Stimulated activated CD4-positive, alpha-beta T cell treated with anti-CD3 and anti-CD28 coated beads, Interleukin-1b, Interleukin-23, amount 100 ng/mL, for 1 hour (primary cell): ENCODE measurements at regions not wholly inside any gene's neighbourhood (a gene's known extent, or its start where the extent isn't known, plus 50 kb on each side); places are given as distances from the start of the nearest gene placed in this dataset.

Source experiments
- DNase-seq, 2 donors: peaks; one replicate each; pipeline ENCODE4 v3.0.0-alpha.2; 2020; ENCODE audit warnings: low read depth in 2 of 2

DNA sequence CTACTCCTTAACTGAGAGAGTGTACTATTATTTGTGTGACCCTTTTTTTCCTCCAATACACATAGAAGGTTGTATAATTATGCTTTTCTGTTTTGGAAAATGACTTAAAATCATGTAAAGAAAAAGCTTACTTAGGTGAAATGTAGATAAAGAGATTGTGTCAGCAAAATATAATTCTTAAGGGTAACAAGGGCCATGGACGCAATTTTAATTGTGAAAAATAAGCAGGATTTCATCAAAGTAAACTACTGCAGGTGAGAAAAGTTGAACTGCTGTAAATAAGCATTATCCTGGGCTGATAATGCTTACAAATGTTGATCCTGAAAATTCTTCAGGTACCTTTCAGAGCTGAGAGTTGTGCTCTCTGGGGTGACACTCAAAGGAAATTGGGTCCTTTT lies 141.5 kb downstream of the RPIA start:
- no peak for DNase-seq

DNA sequence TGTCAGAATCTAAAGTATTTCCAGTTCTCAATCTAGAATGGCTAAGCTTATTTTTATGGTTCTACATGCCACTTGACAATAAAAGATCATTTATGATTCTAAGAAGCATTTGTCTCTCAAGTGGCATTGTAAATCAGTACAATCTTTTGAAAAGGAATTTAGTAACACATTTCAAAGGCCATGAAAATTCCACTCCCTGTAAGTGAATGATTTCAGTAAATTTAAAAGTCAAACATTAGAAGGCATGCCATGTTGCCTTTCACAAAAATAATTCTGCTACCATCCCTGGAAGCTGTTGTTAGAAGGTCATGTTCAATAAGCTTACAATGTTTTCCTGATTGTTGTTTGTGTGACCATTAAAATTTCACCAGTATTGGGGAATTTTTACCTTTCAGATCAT lies 142.9 kb downstream of the RPIA start:
- no peak for DNase-seq

DNA sequence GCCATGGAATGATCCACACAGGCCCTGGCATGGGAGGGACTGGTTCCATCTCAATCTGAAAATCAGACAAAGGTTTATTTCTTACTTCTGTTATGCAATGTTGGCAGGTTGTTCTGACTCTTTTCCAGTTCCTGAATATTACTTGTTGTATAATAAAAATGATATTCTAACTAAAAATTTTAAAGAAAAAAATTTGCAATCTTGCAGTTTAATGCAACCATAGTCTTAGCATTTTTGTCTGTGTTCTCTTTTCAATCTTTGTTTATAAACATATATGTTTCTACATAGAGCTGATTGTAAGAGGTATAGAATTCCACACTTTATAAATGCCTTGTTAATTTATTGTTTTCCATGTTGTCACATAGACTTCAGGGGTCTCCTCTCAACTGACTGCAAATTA lies 143.4 kb downstream of the RPIA start:
- no peak for DNase-seq

DNA sequence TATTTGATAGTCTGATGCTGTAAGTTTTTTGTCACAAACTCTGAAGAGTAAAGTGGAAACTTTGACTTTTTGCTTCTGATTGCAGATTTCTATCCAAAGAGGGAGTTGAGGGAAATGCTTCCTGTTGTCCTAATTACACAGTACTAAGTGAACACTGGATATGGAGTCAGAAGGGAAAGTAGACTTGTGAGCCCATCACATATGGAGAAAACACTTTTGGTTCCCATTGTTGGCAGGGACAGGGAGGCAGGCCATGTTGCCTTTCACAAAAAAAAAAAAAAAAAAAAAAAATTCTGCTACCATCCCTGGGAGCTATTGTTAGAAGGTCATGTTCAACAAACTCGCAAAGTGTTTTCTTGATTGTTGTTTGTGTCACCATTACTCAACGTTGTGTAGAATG lies 144.3 kb downstream of the RPIA start:
- no peak for DNase-seq

DNA sequence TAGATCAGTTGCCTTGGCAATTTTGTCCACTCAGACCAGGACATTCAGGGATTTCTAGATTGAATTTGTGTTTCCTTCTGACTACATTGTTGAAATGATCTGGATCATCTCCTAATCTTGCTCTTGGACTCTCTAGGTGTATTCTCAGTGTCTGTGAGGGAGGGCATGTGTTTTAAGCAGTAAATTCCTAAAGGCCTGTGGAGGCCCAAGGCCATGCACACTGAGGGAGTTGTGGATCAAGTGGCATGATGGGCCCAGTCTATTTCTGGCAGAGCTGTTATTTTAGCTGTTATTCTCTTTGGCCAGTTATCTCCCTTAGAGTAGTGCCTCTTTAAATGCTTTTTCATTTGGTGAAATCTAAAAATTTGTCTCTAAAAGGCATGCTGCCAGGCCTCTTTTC lies 144.9 kb downstream of the RPIA start:
- no peak for DNase-seq

- no peak for DNase-seq
Observed at GRCh38 chr2:88837511-88838160, 146.2 kb downstream of the RPIA start.

GRCh38 chr2:88838165-88838635 lies 146.7 kb downstream of the RPIA start:
- no peak for DNase-seq

GRCh38 chr2:88841224-88841929 lies 149.9 kb downstream of the RPIA start:
- DNase-seq = no peak

- DNase-seq = no peak
Observed at GRCh38 chr2:88842656-88843460, 151.4 kb downstream of the RPIA start.

- DNase-seq = no peak
Observed at GRCh38 chr2:88843651-88844050, 152.2 kb downstream of the RPIA start.

GRCh38 chr2:88844960-88845359 lies 153.5 kb downstream of the RPIA start:
- no peak for DNase-seq

DNA sequence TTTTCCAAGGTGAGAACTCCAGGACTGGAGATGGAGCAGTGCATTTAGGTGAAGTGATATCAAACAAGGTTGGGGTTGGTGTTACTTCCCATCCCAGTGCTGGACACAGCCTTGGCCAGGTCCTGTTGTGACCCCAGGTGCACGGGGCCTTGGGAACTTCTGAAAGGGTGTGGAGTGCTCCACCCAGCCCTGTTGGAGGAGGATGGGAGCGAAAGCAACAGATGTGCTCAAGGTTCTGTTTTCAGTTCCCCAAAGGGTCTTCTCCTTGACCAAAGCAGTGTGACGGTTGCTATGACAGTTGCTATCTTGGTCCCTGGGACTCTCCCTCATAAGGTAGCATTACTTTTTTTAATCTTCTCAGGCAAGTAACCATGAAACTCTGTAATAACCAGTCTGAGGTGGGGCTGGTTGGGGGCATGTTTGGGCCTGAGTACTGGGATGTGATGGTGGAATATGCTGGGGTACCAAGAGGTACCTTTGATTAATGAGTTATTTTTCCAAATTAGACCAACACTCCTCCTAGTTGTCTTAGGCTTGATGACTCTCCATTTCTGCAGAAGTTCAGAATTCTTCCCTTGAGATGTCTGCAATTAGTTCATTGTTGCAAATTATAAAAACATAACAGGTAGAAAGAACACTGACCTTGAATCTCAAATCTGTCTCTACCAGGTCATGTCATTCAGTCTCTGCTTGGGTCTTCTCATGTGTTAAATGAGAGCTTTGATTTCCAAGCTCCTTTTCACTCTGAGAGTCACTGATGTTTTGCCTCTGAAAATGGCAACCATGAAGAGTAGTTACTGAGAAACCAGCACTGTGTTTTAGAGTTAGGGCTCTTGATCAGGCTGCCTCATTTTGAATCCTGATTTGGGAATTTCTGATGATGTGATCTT lies 154.5 kb downstream of the RPIA start:
- DNase-seq = no peak

- no peak for DNase-seq
Observed at GRCh38 chr2:88852753-88853402, 161.4 kb downstream of the RPIA start.

DNA sequence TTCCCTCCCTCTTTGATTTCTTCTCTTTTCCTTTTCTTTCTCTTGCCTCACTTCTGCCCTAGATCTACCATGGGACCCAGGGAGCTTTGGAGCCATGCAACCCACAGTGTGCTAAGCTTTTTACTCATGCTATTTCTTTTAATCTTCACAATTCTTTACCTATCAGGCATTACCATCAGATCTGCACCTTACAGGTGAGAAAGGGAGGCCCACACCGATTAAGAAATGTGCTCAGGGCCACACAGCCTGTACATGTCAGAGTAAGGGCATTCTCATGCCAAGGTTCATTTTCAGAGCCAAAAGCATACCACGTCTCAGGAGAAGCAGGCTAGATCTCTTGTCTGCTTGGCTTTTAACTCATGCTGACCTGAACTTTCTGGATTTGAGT lies 161.9 kb downstream of the RPIA start:
- DNase-seq = no peak

GRCh38 chr2:88854528-88854927 lies 163.1 kb downstream of the RPIA start:
- DNase-seq = no peak

- DNase-seq = no peak
Observed at GRCh38 chr2:88855620-88856408, 164.3 kb downstream of the RPIA start.

- DNase-seq = no peak
Observed at GRCh38 chr2:88856409-88857135, 165.1 kb downstream of the RPIA start.

DNA sequence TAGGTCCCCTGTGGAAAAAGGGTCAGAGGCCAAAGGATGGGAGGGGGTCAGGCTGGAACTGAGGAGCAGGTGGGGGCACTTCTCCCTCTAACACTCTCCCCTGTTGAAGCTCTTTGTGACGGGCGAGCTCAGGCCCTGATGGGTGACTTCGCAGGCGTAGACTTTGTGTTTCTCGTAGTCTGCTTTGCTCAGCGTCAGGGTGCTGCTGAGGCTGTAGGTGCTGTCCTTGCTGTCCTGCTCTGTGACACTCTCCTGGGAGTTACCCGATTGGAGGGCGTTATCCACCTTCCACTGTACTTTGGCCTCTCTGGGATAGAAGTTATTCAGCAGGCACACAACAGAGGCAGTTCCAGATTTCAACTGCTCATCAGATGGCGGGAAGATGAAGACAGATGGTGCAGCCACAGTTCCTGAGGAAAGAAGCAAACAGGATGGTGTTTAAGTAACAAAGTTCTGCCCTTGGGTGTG lies 165.8 kb downstream of the RPIA start:
- no peak for DNase-seq

- no peak for DNase-seq
Observed at GRCh38 chr2:88857951-88858411, 166.5 kb downstream of the RPIA start.
